HG03521 (cell line): ENCODE measurements at regions not wholly inside any gene's neighbourhood (a gene's known extent, or its start where the extent isn't known, plus 50 kb on each side); places are given as distances from the start of the nearest gene placed in this dataset.
"Not testable (repeated sequence)": the region's sequence is repeated elsewhere in the genome, so short reads cannot be mapped to it uniquely, and the experiment has no call there.

Experiments
- ATAC-seq: cut with Tn5 transposase; IDR thresholded peaks from one replicate; pipeline ENCODE4 v1.9.1; 2021; ENCODE audit warnings: mild to moderate bottlenecking, moderate library complexity; ENCODE audit not compliant: unreplicated experiment

DNA sequence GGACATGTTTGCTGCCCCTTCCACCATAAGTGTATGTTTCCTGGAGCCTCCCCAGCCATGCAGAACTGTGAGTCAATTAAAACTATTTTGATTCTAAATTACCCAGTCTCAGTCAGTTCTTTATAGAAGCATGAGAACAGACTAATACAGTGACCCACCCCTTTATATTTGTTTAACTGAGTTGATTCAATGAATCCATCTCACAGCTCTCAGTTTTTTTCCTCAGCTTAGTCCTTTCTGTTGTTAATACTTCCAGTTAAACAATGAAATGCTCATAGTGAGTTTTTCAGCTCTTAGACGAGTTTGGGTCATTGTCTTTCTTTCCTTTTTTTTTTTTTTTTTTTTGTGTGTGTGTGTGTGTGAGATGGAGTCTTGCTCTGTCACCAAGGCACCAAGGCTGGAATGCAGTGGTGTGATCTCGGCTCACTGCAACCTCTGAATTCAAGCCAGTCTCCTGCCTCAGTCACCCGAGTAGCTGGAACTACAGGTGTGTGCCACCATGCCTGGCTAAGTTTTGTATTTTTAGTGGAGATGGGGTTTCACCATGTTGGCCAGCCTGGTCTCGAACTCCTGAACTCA is 627.4 kb downstream of the SPATA31A7 start:
- not testable (repeated sequence) for ATAC-seq

DNA sequence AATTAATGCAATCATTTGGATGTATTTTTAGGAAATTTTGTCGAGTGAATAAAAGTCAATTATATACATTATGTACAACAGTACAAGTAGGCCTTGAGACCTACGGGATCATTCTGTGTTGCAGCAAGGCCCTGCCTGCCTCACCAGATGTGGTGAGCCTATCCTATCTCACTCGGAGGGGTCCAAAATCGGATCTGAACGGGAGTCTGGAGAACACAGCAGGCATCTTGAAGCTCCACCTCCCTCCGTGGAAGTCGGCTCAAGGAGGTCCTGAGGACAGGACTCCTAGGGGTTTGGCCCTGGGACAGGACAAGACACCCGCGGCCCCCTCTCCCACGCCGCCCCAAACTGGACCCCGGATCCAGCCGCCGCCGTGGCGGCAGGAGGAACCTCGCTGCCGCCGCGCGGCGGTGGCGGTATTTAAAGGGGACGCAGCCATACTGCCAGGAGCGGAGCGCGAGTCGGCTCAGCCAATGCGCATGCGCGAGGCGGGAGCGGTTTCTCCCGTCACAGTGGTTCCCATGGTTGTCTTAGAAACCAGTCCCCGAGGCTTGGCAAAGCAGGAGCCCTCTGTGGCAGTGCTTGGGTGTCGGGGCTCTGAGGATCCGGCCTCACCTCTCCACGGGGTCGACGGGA is 663.9 kb downstream of the SPATA31A7 start:
- ATAC-seq, result peak; percentile 85

- not testable (repeated sequence) for ATAC-seq
Measured at GRCh38 chr9:61854260-61854640, 664.4 kb downstream of the SPATA31A7 start.

DNA sequence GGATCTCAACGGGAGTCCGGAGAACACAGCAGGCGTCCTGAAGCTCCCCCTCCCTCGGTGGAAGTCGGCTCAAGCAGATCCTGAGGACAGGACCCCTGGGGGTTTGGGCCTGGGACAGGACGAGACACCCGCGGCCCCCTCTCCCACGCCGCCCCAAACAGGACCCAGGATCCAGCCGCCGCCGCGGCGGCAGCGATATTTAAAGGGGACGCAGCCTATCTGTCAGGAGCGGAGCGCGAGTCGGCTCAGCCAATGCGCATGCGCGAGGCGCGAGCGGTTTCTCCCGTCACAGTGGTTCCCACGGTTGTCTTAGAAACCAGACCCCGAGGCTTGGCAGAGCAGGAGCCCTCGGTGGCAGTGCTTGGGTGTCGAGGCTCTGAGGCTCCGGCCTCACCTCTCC is 666.4 kb downstream of the SPATA31A7 start:
- ATAC-seq, result peak; percentile 60

- ATAC-seq, result not testable (repeated sequence)
Measured at GRCh38 chr9:61856858-61857453, 667.1 kb downstream of the SPATA31A7 start.

DNA sequence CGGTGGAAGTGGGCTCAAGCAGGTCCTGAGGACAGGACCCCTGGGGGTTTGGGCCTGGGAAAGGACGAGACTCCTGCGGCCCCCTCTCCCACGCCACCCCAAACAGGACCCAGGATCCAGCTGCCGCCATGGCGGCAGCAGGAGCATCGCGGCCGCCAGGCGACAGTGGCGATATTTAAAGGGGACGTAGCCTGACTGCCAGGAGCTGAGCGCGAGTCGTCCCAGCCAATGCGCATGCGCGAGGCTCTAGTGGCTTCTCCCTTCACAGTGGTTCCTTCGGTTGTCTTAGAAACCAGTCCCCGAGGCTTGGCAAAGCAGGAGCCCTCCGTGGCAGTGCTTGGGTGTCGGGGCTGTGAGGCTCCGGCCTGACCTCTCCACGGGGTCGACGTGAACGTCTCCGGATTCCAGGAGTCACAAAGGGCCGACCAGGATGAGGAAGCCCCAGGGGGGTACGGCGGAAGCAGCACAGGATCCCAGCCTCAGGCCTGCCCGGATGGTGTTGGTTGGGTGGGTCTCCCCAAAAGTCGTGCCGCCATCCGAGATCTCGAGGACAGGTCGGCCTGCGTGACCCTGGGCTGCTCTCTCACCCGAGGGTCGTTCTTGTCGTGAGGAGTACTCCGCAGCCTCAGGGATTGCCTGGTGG is 668.0 kb downstream of the SPATA31A7 start:
- ATAC-seq, result peak; percentile 68

DNA sequence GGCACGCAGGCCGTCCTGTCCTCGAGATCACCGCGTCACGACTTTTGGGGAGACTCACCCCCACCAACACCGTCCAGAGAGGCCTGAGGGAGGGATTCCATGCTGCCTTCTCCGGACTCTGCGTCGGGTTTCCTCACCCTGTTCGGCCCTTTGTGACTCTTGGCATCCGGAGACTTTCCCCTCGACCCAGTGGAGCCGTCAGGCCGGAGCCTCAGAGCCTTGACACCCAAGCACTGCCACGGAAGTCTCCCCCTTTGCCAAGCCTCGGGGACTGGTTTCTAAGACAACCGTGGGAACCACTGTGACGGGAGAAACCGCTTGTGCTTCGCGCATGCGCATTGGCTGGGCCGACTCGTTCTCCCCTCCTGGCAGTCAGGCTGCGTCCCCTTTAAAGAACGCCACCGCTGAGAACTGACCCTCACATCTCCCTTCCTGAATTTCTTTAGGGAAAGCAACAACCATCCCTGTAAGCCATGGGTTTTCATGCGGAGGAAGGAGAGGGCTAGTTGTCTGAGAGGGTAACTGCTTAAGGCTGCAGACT is 672.7 kb downstream of the SPATA31A7 start:
- ATAC-seq, result peak; percentile 51

DNA sequence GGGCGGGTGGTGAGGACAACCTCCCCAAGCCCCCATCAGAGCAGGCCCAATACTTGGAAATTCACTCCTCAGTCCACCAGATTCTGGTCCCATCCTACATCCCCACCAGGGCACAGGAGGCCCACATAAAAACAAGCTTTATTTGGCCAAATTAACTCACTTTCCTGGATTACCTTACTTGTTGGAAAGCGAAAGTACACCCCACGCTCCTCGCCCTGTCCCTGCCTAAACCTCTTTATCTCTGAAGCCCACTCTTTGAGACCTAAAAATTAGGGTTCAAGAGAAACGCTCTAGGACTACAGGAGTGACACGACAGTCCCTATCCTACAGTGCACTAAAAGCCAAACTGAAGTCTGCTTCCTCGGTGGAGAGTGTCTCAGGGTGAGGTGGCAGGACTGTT is 674.6 kb downstream of the SPATA31A7 start:
- ATAC-seq, result not testable (repeated sequence)

- not testable (repeated sequence) for ATAC-seq
Measured at GRCh38 chr9:61868965-61869364, 679.1 kb downstream of the SPATA31A7 start.

DNA sequence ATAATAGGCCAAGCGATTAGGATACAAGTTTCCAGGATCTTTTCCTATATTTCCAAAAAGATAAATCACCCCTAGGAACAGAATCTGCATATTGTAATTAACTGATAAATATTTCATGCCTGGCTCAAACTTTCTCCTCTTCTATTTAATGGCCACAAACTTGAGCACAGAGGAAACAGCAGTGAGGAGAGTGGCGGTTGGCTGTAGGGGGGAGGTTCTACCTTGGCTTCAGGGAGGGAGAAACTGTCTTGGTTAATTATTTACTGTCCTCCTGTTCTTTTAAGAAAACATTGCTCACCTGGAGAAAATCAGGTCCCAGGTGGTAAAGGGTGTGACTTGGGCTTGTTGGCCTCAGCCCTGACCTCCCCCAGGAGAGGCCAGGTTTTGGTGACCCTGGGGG is 682.5 kb downstream of the SPATA31A7 start:
- ATAC-seq, result not testable (repeated sequence)
